DOHH2 (cell line): ENCODE measurements at regions not wholly inside any gene's neighbourhood (a gene's known extent, or its start where the extent isn't known, plus 50 kb on each side); places are given as distances from the start of the nearest gene placed in this dataset.

Experiments used
- EZH2phosphoT487 ChIP-seq: fragments of 200-600 bp; sonication (generic); IDR thresholded peaks from 2 replicates; pipeline ENCODE4 v1.6.1; 2017; ENCODE audit warnings: borderline replicate concordance, mild to moderate bottlenecking, antibody characterized with exemption, low read length, moderate library complexity, mixed read lengths
- TF ChIP-seq, protein P1 (sequence below): fragments of 200-600 bp; sonication (generic); IDR thresholded peaks from one replicate; pipeline ENCODE4 v1.5.1; 2014; ENCODE audit warnings: antibody characterized with exemption, mild to moderate bottlenecking, low read depth, low read length; ENCODE audit not compliant: poor library complexity, severe bottlenecking

DNA sequence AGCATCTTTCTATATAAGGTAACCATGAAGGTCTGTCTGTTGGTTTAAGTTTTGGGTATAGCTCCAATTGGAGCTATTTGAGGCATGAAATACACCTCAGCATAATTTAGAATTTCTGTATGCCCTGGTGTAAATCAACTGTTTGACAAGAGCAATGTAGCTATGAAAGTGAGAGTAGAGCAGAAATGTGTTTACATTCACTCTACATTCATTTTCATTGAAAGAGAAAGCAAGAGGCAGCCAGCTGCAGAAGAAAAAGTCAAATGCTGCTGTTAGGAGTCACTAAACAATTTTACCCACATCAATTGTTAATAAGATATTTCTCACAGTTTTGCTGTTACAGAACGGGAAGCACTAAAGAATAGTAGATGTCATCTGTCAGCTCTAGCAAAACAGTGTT, 252.5 kb downstream of the SLC6A15 start:
- TF ChIP-seq, protein P1, sequence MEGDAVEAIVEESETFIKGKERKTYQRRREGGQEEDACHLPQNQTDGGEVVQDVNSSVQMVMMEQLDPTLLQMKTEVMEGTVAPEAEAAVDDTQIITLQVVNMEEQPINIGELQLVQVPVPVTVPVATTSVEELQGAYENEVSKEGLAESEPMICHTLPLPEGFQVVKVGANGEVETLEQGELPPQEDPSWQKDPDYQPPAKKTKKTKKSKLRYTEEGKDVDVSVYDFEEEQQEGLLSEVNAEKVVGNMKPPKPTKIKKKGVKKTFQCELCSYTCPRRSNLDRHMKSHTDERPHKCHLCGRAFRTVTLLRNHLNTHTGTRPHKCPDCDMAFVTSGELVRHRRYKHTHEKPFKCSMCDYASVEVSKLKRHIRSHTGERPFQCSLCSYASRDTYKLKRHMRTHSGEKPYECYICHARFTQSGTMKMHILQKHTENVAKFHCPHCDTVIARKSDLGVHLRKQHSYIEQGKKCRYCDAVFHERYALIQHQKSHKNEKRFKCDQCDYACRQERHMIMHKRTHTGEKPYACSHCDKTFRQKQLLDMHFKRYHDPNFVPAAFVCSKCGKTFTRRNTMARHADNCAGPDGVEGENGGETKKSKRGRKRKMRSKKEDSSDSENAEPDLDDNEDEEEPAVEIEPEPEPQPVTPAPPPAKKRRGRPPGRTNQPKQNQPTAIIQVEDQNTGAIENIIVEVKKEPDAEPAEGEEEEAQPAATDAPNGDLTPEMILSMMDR = no peak
- no peak for TF ChIP-seq EZH2phosphoT487
